NCI-H1092 treated with DMSO at 0.1 percent for 48 hours (cell line): ENCODE measurements at regions not wholly inside any gene's neighbourhood (a gene's known extent, or its start where the extent isn't known, plus 50 kb on each side); places are given as distances from the start of the nearest gene placed in this dataset.
"Not testable (repeated sequence)": the region's sequence is repeated elsewhere in the genome, so short reads cannot be mapped to it uniquely, and the experiment has no call there.

Experiments
- DNase-seq: peaks from one replicate; lab custom pipeline; 2025; lab: John Stamatoyannopoulos, UW

GRCh38 chr4:12943069-12943468, 541.1 kb downstream of the RAB28 start:
- no peak for DNase-seq

- no peak for DNase-seq
Measured at GRCh38 chr4:12933760-12934221, 550.3 kb downstream of the RAB28 start.

GRCh38 chr4:12932203-12932788, 551.8 kb downstream of the RAB28 start:
- no peak for DNase-seq

GRCh38 chr4:12929784-12930183, 554.4 kb downstream of the RAB28 start:
- no peak for DNase-seq

DNA sequence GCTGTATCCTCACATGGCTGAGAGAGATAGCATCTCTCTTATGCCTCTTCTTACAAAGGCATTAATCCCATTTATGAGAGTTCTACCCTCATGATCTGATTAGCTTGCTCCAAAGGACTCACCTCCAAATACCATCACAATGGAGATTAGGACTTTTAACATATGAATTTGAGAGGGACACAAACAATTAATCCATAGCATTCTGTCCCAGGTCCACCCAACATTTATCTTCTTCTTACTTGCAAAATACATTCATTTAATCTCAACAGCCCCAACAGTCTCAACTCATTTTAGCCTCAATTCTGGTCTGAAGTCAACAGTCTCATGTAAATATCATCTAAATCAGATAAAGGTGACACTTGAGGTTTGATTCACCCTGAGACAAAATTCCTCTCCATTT, 555.4 kb downstream of the RAB28 start:
- no peak for DNase-seq

- DNase-seq = no peak
Measured at GRCh38 chr4:12926189-12927066, 557.7 kb downstream of the RAB28 start.

DNA sequence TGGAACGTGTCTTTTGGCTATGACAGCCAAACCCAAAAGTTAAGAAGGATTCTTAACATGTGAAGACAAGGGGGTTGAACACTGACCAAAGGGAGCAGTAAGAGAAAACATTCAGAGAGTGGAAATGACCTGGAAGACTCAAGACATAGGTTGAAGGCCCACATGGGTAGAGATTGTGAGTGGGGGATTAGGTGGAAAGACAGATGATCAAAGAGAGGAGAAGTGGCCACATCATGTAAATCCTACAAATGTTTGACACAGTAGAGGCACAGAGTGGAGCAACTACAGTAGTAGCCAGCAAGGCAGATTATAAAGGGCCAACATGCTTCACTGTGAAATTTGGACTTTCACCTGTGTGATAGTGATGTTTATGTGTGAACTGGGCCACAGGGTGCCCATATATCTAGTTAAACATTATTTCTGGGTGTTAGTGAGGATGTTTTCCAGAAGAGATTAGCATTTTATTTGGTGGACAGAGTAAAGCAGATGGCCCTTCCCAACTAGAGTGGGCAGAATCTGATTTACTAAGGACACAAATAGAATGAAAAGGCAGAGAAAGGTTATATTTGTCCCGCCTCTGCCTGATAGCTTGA, 559.3 kb downstream of the RAB28 start:
- no peak for DNase-seq

DNA sequence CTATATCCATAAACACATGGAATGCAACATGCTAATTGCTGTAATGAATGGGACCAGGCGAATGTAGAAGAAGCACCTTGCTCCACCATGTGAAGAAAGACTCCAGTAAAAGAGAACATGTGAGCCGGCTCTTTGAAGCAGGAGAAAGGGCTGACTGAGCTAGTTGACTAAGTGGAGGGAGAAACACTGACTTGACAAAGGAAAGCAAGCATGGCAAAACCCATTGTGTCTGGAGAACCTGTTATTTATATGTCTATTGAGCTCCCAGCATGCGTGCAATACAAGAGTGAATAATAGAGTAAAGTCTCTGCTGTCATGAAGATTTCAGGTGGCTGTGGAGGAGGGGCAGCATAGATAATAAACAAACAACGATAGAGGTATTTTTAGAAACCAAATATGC, 559.9 kb downstream of the RAB28 start:
- DNase-seq = no peak

DNA sequence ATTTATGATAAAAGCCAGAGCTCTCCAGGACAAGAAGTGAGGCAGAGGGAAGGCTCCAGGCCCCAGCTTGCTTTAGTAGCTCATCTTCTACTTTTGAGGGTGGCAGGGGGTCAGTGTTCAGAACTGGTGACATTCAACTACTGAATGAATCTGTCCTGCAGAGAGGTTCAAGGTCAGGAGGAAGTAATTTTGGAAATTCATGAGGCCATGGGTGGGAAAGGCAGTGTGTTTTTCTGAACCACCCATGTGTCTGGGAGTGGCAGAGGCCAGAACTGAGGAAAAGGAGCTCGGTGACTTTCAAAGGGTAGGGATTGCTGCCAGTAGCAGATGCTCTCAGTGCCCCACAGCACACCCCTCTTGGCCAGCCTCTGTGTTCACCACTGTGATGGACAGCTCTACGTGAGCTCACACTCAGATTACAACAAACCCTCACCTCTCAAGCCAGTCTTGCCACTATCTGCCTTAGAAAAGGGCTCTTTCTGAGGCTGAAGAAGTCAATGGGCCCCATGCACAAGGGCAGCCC, 571.2 kb downstream of the RAB28 start:
- DNase-seq = no peak

GRCh38 chr4:12911750-12912358, 572.3 kb downstream of the RAB28 start:
- no peak for DNase-seq

GRCh38 chr4:12903640-12904039, 580.5 kb downstream of the RAB28 start:
- DNase-seq = not testable (repeated sequence)

DNA sequence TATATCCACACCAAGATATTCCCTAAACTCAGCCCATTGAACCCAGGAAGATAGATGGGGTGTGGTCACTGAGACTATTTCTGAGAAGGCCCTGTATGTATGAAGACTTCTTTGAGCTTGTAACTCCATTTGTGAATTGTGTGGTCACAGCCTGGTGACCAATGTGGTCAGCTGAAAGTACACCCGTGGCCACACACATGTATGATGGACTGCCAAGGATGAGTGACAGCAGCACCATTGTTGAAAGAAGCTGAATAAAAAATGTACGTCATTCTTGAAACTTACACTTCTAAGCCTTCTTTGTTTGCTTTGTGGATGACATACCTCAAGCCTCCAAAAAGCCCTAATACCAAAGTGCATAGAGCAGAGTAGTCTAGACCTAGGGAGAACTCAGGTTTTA, 581.4 kb downstream of the RAB28 start:
- DNase-seq = no peak

- DNase-seq = no peak
Measured at GRCh38 chr4:12897954-12898353, 586.2 kb downstream of the RAB28 start.

- no peak for DNase-seq
Measured at GRCh38 chr4:12894062-12894461, 590.1 kb downstream of the RAB28 start.

GRCh38 chr4:12889054-12889453, 595.1 kb downstream of the RAB28 start:
- no peak for DNase-seq

- no peak for DNase-seq
Measured at GRCh38 chr4:12884846-12885796, 599.0 kb downstream of the RAB28 start.

- peak; percentile 26 for DNase-seq
Measured at GRCh38 chr4:12881945-12882584, 602.1 kb downstream of the RAB28 start.

DNA sequence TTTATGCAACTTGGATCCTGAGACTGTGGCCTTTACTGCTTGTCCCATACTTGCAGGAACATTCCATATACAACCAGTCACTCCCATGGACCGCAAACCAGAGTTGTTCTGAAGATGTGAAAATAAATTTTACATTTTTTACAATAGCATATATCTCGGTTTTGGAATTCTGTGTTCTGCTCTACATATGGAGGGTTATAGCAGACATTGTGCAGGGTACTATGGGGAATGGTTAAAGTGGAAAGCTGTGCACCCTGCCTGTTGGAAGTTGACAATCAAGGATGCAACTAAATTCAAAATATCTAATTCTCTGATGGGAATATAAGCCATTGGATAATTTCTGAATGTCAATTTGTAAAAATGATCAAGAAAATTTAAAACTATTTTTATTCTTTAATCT, 603.3 kb downstream of the RAB28 start:
- DNase-seq = no peak

DNA sequence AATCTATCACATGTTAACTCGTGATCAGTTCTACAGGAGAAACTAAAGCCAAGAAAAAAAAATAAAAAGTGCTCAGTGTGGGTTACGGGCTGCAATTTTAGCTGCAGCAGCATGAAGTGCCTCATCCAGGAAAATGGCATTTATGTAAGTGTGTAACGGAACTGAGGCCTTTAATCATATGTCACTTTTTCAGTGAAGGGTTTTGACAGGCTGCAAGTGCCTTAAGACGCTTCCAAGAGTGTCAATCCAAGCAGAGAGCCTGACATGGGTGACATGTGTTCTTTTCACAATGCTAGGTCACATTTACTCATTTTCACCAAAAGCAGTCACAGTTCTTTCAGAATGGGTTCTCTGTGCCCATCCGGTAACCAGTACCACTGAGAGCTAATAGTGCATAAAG, 604.6 kb downstream of the RAB28 start:
- DNase-seq = no peak

DNA sequence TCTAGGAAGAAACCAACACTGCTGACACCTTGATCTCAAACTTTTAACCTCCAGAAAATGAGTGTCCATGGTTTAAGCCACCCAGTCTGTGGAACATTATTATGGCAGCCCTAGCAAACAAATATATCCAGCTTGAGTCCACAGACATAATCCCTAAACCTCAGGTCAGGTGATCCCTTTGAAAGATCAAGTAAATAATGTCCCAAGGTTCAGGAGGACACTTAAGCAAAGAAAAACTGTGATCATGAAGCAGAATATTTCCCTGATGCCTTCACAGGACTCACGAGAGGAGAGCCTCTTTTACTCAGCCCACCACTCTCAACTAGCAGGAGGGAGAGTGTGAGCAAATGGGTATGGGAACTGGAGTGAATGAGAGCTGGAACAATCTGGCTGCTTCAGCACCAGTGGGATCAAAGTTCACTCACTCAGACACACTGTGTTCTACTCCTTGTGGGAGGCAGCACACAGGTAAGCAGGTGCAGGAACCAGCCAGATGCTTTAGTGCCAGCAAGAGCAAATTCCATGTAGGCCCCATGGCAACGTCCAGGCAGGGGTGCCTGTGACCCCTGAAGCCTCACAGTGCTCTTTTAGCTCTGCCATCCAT, 608.4 kb downstream of the RAB28 start:
- DNase-seq = no peak
